ENCODE measurements at regions not wholly inside any gene's neighbourhood (a gene's known extent, or its start where the extent isn't known, plus 50 kb on each side); places are given as distances from the start of the nearest gene placed in this dataset.

GRCh38 chr17:79223471-79223870 lies 148.8 kb downstream of the ENGASE start:
- TF ChIP-seq CTCF (IDR thresholded peaks at IDR 0.05; ENCODE audit: low read depth, low read length) (no peak), POLR2A (IDR thresholded peaks at IDR 0.05; ENCODE audit: extremely low read depth, insufficient read length) (no peak)
